T-helper 2 cell treated with Interferon-gamma antibody and Interleukin-4, amounts not matched to agents 5 μg/mL and 100 μg/mL, for 36 hours (primary cell): ENCODE measurements at regions not wholly inside any gene's neighbourhood (a gene's known extent, or its start where the extent isn't known, plus 50 kb on each side); places are given as distances from the start of the nearest gene placed in this dataset.
"Not testable (repeated sequence)": the region's sequence is repeated elsewhere in the genome, so short reads cannot be mapped to it uniquely, and the experiment has no call there.

Source experiments
- DNase-seq: peaks from one replicate; pipeline ENCODE4 v3.0.0; 2021; ENCODE audit warnings: low spot score
- H3K27ac Mint-ChIP-seq: one replicate; pipeline ENCODE4 v1.8.0; 2021; ENCODE audit warnings: mild to moderate bottlenecking, mixed read lengths
- H3K27me3 Mint-ChIP-seq: one replicate; pipeline ENCODE4 v1.8.0; 2021; ENCODE audit warnings: low read depth, mixed read lengths
- H3K36me3 Mint-ChIP-seq: one replicate; pipeline ENCODE4 v1.8.0; 2021; ENCODE audit warnings: low read depth, mixed read lengths
- H3K4me1 Mint-ChIP-seq: one replicate; pipeline ENCODE4 v1.8.0; 2021; ENCODE audit warnings: low read depth, mixed read lengths
- H3K4me3 Mint-ChIP-seq: one replicate; pipeline ENCODE4 v1.8.0; 2022; ENCODE audit warnings: mild to moderate bottlenecking, moderate library complexity, mixed read lengths
- H3K9me3 Mint-ChIP-seq: one replicate; pipeline ENCODE4 v1.8.0; 2021; ENCODE audit warnings: mixed read lengths

DNA sequence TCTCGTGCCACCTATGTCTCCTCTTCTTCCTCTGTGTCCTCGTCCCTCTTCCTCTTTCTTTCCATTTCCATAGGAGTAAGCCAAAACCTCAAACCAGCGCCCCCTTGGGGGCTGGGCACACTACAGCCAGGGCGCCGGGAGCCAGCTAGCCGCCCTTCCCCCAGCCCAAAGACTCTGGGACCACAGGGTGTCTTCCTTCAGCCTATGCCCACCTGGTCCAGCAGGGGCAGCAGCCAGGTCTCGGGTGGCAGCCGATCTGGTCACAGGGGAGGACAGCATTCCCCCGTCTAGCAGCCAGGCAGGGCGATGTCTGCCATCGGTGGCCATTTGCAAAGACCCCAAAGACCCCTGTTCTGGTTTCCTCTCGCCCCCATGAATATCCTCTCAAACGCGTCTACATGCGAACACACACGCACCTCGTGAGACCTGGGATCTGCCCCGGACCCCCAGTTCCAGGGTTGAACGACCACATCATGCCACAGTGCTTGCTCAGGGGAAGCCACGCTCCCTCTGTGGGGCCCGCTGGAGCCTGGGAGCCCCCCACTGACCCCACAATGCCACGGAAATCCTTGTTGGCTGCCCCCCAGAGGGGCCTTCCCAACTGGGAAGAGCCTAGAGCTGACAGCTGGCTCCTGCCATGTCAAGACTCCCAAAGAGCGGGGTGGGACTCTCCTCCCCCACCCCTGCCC, 546.0 kb upstream of the CCDC179 start:
- H3K4me1 Mint-ChIP-seq: no peaks in the 10 kb centered on the region
- peaks cover 41% of the 10 kb centered on the region for H3K9me3 Mint-ChIP-seq
- no peak overlapping the region for H3K27ac Mint-ChIP-seq
- H3K4me3 Mint-ChIP-seq: no peak overlapping the region
- no peak for DNase-seq
- H3K36me3 Mint-ChIP-seq: no peaks in the 10 kb centered on the region
- H3K27me3 Mint-ChIP-seq: no peaks in the 10 kb centered on the region

DNA sequence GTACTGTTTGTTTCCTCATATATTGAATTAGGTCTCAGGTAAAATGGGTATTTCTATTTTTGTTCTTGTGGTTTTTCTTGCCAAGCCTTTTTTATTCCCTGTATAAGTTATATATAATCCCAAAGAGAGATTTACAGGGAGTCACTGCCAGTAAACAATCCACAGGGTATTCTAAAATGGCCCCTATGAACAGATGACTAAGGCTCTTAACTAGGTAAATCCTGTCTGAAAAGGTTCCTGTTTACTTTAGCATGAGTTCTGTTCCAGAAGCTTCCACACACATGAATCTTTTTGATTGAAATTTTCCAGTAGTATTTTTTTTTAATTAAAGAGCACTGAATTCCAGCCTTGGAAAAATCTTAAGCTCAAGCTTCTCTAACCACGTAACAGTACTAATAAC, 552.8 kb upstream of the CCDC179 start:
- DNase-seq: no peak
- H3K9me3 Mint-ChIP-seq: peaks cover 32% of the 10 kb centered on the region
- no peaks in the 10 kb centered on the region for H3K27me3 Mint-ChIP-seq
- H3K36me3 Mint-ChIP-seq: no peaks in the 10 kb centered on the region
- no peak overlapping the region for H3K4me3 Mint-ChIP-seq
- H3K4me1 Mint-ChIP-seq: no peaks in the 10 kb centered on the region
- no peak overlapping the region for H3K27ac Mint-ChIP-seq

DNA sequence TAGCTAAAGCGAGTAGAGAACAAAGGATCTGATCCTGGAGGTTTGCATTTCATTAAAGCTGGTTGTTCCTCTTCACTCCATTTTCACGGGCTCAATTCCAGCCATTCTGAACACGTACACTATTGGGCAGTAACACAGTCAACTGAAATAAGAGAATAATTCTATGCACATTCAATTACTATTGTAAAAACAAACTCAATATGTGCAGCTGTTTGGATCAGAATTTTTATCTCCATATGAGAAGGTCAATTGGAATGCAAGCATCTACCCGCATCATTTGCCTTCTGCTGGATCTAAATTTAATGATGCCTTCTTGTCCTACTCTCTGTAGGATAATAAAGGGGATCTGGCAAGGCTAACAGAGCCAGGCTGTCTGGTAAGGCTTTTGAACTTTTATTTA, 562.8 kb upstream of the CCDC179 start:
- Mint-ChIP-seq H3K27ac (no peak overlapping the region), H3K36me3 (no peaks in the 10 kb centered on the region), H3K4me1 (no peaks in the 10 kb centered on the region), H3K9me3 (peaks cover 7% of the 10 kb centered on the region), H3K27me3 (no peaks in the 10 kb centered on the region), H3K4me3 (no peak overlapping the region)
- DNase-seq: no peak

DNA sequence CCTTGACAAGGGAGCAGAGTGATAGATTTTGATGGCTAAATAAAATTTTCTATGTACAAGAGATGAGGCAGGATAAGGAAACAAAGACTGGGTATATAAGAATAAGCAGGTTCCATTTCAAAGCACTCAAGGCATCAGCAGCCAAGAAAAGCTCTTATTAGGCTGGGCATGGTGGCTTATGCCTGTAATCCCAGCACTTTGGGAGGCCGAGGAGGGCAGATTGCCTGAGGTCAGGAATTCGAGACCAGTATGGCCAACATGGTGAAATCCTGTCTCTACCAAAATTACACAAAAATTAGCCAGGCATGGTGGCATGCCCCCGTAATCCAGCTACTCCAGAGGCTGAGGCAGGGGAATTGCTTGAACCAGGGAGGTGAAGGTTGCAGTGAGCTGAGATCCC, 563.4 kb upstream of the CCDC179 start:
- Mint-ChIP-seq H3K4me1 (no peaks in the 10 kb centered on the region), H3K27ac (no peak overlapping the region), H3K27me3 (no peaks in the 10 kb centered on the region), H3K9me3 (peaks cover 9% of the 10 kb centered on the region), H3K4me3 (no peak overlapping the region), H3K36me3 (no peaks in the 10 kb centered on the region)
- DNase-seq: no peak

DNA sequence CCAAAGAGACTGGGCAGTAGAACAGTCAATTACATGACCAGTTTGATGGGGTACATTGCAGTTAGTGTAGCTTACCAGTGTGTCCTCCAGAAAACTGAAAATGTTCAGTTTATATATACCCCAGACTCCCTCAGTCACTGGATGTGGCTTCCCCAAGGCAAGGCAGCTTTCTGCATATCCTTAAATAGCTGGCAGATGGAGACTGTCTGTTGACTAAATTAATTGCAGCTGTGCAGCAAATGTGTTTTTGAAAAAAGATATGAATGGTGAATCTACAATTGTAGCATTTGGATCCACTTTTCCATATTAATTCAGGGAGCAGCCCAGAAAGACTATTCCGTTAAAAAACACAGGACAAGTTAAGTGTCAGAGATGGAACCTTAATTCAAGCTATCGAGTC, 565.1 kb upstream of the CCDC179 start:
- no peak for DNase-seq
- Mint-ChIP-seq H3K4me3 (no peak overlapping the region), H3K4me1 (no peaks in the 10 kb centered on the region), H3K9me3 (peaks cover 20% of the 10 kb centered on the region), H3K27ac (no peak overlapping the region), H3K27me3 (no peaks in the 10 kb centered on the region), H3K36me3 (no peaks in the 10 kb centered on the region)

DNA sequence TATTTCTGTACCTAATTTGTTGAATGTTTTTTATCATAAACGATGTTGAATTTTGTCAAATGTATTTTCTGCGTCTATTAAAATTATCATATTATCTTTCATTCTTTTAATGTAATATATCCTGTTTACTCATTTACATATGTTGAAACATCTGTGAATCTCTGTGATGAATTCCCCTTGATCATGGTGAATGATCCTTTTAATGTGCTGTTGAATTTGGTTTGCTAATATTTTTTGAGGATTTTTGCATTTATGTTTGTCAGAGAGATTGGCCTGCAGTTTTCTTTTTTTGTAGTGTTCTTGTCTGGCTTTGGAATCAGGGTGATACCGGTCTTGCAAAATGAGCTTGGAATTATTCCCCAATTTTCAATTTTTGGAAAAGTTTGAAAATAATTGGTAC, 569.3 kb upstream of the CCDC179 start:
- Mint-ChIP-seq H3K4me1 (no peaks in the 10 kb centered on the region), H3K27ac (no peak overlapping the region), H3K9me3 (peaks cover 25% of the 10 kb centered on the region), H3K36me3 (no peaks in the 10 kb centered on the region), H3K4me3 (no peak overlapping the region), H3K27me3 (no peaks in the 10 kb centered on the region)
- no peak for DNase-seq

DNA sequence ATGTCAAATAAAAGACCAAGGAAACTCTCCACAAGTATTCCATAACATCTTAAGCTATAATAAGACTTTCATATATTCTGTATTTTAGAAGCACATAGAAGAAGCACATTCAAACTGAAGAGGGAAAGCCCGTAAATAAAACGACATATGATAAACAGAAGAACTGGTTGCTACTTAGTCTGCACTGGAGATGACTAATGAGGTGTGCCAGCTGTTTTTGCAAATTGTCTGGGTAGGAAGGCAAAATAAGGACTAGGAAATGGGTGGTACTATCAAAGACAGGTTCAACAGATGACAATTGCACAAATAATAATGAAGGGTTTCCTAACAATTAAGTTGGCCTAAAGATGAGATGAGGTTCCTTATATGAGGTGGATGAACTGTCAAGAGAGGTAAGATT, 593.2 kb upstream of the CCDC179 start:
- H3K4me1 Mint-ChIP-seq: no peaks in the 10 kb centered on the region
- H3K9me3 Mint-ChIP-seq: peaks cover 16% of the 10 kb centered on the region
- DNase-seq: no peak
- no peak overlapping the region for H3K4me3 Mint-ChIP-seq
- no peaks in the 10 kb centered on the region for H3K36me3 Mint-ChIP-seq
- H3K27me3 Mint-ChIP-seq: no peaks in the 10 kb centered on the region
- no peak overlapping the region for H3K27ac Mint-ChIP-seq

DNA sequence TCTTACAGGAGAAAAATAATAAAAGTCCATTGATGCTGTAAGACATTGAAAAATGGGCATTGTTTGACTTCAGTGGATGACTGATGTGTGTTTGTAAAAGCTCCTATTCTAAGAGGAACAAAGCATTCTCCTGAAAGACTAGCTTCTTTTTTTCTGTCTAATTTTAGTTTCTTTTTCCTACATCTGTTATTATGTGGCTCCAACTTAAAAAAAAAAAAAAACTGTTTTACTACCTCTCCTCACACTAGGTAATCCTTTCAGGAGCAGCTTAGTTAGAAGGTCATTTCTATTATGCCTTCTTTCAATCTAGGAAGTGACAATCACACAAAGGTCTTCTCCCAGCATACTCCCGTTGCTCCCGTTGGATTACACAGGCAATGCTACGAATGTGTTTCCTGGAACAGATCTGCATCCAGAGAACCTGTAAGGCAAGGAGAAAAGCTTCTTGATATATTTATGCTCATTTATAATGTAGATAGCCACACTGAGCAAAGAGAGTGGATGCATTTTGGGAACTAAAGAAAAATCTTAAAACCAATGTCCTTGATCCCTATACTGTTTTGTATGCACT, 595.1 kb upstream of the CCDC179 start:
- Mint-ChIP-seq H3K4me3 (no peak overlapping the region), H3K36me3 (no peaks in the 10 kb centered on the region), H3K27ac (no peak overlapping the region), H3K27me3 (no peaks in the 10 kb centered on the region), H3K9me3 (peaks cover 8% of the 10 kb centered on the region), H3K4me1 (no peaks in the 10 kb centered on the region)
- no peak for DNase-seq

DNA sequence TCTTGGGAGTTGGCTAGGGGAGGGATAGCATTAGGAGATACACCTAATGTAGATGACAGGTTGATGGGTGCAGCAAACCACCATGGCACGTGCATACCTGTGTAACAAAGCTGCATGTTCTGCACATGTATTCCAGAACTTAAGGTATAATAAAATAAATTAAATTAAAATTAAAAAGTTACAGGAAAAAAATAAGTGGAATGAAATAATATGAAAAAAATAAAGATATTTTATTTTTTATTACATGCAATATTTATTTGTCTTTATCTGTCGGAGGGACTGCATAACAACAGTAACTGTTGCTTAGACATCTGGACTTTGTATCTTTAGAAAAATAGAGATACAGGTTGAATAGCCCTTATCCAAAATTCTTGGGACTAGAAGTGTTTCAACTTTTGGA, 597.4 kb upstream of the CCDC179 start:
- H3K4me1 Mint-ChIP-seq: no peaks in the 10 kb centered on the region
- peaks cover 4% of the 10 kb centered on the region for H3K9me3 Mint-ChIP-seq
- H3K4me3 Mint-ChIP-seq: no peak overlapping the region
- H3K36me3 Mint-ChIP-seq: no peaks in the 10 kb centered on the region
- no peaks in the 10 kb centered on the region for H3K27me3 Mint-ChIP-seq
- H3K27ac Mint-ChIP-seq: no peak overlapping the region
- no peak for DNase-seq

DNA sequence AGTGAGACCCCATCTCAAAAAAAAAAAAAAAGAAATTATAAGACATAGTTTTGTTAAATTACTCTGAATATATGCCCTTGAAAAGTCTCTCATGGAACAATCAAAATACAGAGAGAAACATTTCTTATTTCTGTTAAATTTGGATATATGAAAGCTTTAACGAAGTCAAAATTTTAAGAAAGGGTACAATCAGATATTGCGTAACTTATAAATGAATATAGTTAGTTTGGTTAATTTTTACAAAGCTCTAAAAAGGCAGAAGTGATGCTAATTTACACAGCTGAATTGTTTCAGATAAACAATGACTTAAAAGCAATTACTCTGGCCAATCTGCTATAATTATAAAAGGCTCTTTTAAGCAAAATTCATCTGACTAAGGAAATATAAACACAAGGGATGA, 611.6 kb upstream of the CCDC179 start:
- H3K27me3 Mint-ChIP-seq: no peaks in the 10 kb centered on the region

DNA sequence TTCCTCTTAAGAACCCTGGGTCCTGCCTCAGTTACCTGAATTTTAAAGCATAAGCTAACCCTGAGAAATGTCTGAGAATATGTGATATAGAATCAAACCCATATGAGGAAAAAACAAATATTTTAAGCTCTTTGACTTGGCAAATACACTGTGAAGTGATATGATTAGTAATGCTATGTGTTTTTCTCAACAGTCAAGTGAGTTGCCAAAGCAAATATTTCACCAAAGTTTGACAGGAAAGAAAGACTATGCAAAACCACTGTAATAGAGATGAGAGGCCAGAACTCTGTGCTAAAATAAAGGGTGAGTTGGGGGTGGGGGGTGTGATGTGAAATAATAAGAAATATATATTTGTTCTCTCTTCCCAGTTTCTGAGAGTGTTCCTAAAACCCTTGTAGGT, 613.5 kb upstream of the CCDC179 start:
- Mint-ChIP-seq H3K4me1 (no peaks in the 10 kb centered on the region), H3K4me3 (no peak overlapping the region), H3K27ac (no peak overlapping the region), H3K9me3 (peaks cover 4% of the 10 kb centered on the region), H3K36me3 (no peaks in the 10 kb centered on the region), H3K27me3 (no peaks in the 10 kb centered on the region)
- no peak for DNase-seq

More for the DNA sequence above, 611.6 kb upstream of the CCDC179 start:
- no peaks in the 10 kb centered on the region for H3K36me3 Mint-ChIP-seq
- DNase-seq: no peak
- no peak overlapping the region for H3K4me3 Mint-ChIP-seq
- H3K27ac Mint-ChIP-seq: no peak overlapping the region
- H3K9me3 Mint-ChIP-seq: peaks cover 4% of the 10 kb centered on the region
- no peaks in the 10 kb centered on the region for H3K4me1 Mint-ChIP-seq

DNA sequence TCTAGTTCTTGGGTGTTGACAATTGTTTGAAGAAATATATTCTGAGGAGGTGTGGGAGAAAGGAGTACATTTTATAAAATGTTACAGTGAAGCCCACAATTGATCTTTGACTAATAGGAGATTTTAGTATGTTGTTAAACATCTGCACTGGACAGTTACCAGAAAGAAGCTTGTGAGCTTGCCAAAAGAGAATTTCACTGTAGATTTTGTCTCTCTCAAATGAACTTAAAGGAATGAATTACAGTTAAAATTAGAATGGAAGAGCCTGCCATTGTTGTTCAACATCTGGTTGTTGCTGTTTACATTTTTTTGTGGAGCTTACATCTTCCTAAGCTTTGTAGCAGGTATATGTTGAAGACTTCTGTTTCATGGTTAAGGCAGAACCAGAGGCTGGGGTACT, 620.5 kb upstream of the CCDC179 start:
- Mint-ChIP-seq H3K9me3 (peaks cover 8% of the 10 kb centered on the region), H3K4me1 (no peaks in the 10 kb centered on the region), H3K4me3 (no peak overlapping the region), H3K27ac (no peak overlapping the region), H3K27me3 (no peaks in the 10 kb centered on the region), H3K36me3 (no peaks in the 10 kb centered on the region)
- DNase-seq: no peak

DNA sequence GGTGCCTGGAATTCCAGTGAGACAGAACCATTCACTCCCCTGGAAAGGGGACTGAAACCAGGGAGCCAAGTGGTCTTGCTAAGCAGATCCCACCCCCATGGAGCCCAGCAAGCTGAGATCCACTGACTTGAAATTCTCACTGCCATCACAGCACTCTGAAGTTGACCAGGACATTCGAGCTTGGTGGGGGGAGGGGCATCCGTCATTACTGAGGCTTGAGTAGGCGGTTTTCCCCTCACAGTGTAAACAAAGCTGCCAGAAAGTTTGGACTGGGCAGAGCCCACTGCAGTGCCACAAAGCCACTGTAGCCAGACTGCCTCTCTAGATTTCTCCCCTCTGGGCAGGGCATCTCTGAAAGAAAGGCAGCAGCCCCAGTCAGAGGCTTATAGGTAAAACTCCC, 623.9 kb upstream of the CCDC179 start:
- H3K27me3 Mint-ChIP-seq, H3K4me1 Mint-ChIP-seq, H3K4me3 Mint-ChIP-seq, H3K27ac Mint-ChIP-seq, H3K36me3 Mint-ChIP-seq, DNase-seq: not testable (repeated sequence)
- peaks cover 32% of the 10 kb centered on the region for H3K9me3 Mint-ChIP-seq

DNA sequence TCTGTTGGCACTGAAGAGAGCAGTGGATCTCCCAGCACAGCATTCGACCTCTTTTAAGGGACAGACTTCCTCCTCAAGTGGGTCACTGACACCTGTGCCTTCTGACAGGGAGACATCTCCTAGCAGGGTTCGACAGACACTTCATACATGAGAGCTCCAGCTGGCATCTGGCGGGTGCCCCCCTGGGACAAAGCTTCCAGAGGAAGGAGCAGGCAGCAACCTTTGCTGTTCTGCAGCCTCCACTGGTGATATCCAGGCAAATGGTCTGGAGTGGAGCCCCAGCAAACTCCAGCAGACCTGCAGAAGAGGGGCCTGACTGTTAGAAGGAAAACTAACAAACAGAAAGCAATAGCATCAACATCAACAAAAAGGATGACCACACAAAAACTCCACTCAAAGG, 624.3 kb upstream of the CCDC179 start:
- not testable (repeated sequence) for H3K36me3 Mint-ChIP-seq

More for the DNA sequence above, 624.3 kb upstream of the CCDC179 start:
- not testable (repeated sequence) for H3K4me1 Mint-ChIP-seq, H3K27me3 Mint-ChIP-seq, H3K4me3 Mint-ChIP-seq, DNase-seq, H3K27ac Mint-ChIP-seq
- H3K9me3 Mint-ChIP-seq: peaks cover 32% of the 10 kb centered on the region
